ACC112 (cell line): ENCODE measurements at regions not wholly inside any gene's neighbourhood (a gene's known extent, or its start where the extent isn't known, plus 50 kb on each side); places are given as distances from the start of the nearest gene placed in this dataset.
"Not testable (repeated sequence)": the region's sequence is repeated elsewhere in the genome, so short reads cannot be mapped to it uniquely, and the experiment has no call there.

Experiments used
- H2AFZ ChIP-seq: fragments of 200-600 bp; sonication (generic); one replicate; pipeline ENCODE4 v1.6.0; 2017; ENCODE audit warnings: antibody characterized with exemption, low read length; ENCODE audit not compliant: unreplicated experiment
- H3K27ac ChIP-seq: fragments of 200-600 bp; sonication (generic); 2 replicates; pipeline ENCODE4 v1.5.1; 2014; ENCODE audit warnings: low read depth, mild to moderate bottlenecking, antibody characterized with exemption, low read length, moderate library complexity
- H3K27me3 ChIP-seq: fragments of 200-600 bp; sonication (generic); 2 replicates; pipeline ENCODE4 v1.6.1; 2014; ENCODE audit warnings: mild to moderate bottlenecking, antibody characterized with exemption, low read length, moderate library complexity, mixed read lengths; ENCODE audit not compliant: insufficient read depth
- H3K36me3 ChIP-seq: fragments of 200-600 bp; sonication (generic); 2 replicates; pipeline ENCODE4 v1.6.1; 2016; ENCODE audit warnings: mild to moderate bottlenecking, antibody characterized with exemption, low read length, moderate library complexity, mixed read lengths; ENCODE audit not compliant: insufficient read depth
- H3K4me1 ChIP-seq: fragments of 200-600 bp; sonication (generic); one replicate; pipeline ENCODE4 v1.6.1; 2016; ENCODE audit warnings: low read length, mixed read lengths; ENCODE audit not compliant: insufficient read depth, unreplicated experiment, control insufficient read depth
- H3K4me3 ChIP-seq: fragments of 200-600 bp; sonication (generic); 2 replicates; pipeline ENCODE4 v1.5.1; 2014; ENCODE audit warnings: mild to moderate bottlenecking, low read depth, low read length
- H3K79me2 ChIP-seq: fragments of 200-600 bp; sonication (generic); one replicate; pipeline ENCODE4 v1.6.0; 2016; ENCODE audit warnings: low read length; ENCODE audit not compliant: control insufficient read depth, unreplicated experiment, insufficient read depth

DNA sequence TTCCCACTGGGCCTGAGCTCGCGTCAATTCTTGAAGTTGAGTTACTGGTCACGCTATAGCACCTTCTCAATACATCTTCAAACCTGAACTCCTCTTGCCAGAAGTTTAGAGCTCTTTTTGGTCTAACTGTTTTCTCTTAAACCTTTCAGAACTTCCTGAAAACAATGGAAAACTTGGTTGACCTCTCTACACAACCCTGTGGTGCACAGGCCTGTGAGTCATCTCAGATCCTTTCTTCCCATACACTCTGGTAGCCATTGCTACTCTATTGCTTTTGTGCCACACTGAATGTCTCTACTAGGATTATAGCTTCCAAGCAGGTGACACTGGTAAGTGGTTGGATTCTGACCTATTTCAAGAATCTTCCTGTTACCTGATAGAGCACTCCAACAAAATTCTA lies 321.5 kb upstream of the FSIP2 start:
- H3K79me2 ChIP-seq, result no peaks in the 10 kb centered on the region
- H3K4me3 ChIP-seq, result no peak overlapping the region
- H3K4me1 ChIP-seq, result no peaks in the 10 kb centered on the region
- H3K36me3 ChIP-seq, result no peaks in the 10 kb centered on the region
- H3K27me3 ChIP-seq, result no peaks in the 10 kb centered on the region
- no peak overlapping the region for H2AFZ ChIP-seq
- H3K27ac ChIP-seq, result no peak overlapping the region

DNA sequence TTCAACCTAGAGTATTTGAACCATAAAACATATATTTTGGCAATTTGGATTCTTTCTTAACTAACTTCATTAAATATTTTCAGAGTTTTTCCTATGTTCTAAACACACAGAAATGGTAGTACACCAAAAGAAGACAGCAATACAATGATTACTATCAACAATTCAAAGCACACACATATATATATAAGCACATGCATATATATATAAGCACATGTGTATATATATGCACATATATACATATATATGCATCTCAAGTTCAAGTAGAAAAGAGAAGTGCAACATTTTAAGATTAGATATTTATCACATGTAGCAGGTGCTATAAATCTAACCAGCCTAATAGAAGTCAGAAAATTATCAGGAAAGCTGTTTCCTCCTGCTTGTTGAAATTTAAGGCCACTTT lies 320.9 kb upstream of the FSIP2 start:
- H3K36me3 ChIP-seq, result no peaks in the 10 kb centered on the region
- H3K27ac ChIP-seq, result no peak overlapping the region
- no peaks in the 10 kb centered on the region for H3K27me3 ChIP-seq
- H2AFZ ChIP-seq, result no peak overlapping the region
- no peak overlapping the region for H3K4me3 ChIP-seq
- no peaks in the 10 kb centered on the region for H3K79me2 ChIP-seq
- no peaks in the 10 kb centered on the region for H3K4me1 ChIP-seq

DNA sequence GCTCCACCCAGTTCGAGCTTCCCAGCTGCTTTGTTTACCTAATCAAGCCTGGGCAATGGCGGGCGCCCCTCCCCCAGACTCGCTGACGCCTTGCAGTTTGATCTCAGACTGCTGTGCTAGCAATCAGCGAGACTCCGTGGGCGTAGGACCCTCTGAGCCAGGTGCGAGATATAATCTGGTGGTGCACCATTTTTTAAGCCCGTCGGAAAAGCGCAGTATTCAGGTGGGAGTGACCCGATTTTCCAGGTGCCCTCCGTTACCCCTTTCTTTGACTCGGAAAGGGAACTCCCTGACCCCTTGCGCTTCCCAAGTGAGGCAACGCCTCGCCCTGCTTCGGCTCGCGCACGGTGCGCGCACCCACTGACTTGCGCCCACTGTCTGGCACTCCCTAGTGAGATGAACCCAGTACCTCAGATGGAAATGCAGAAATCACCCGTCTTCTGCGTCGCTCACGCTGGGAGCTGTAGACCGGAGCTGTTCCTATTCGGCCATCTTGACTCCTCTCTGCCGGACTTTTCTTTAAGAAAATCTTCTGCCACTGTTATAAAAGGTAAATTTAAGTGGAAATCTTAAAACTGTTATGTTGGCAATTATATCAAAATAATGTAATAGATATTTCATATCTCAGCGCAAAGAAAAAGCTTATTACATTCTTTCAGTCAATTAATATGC lies 313.5 kb upstream of the FSIP2 start:
- not testable (repeated sequence) for H3K36me3 ChIP-seq, H3K27me3 ChIP-seq, H3K4me3 ChIP-seq, H3K4me1 ChIP-seq, H3K27ac ChIP-seq, H3K79me2 ChIP-seq, H2AFZ ChIP-seq

DNA sequence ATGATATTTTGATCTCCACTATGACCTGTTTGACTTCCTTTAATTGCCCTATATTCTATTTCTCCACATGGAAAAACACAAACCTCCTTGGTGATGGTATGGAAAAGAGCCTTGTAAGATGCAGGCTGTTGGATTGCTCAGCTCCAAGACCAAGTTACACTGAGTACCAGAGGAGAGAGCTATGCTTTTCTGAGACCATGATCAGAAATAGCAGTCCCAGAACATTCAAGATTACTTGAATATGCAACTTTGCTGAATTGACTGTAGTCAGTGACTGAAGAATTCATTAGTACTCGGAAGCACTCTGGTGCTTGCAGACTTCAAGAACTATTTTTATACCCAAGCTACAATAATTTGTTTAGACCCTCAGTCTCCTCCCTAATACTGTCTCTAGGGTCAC lies 310.6 kb upstream of the FSIP2 start:
- Histone ChIP-seq H3K4me3 (no peak overlapping the region), H3K27me3 (no peaks in the 10 kb centered on the region), H2AFZ (no peak overlapping the region), H3K27ac (no peak overlapping the region), H3K36me3 (no peaks in the 10 kb centered on the region), H3K4me1 (no peaks in the 10 kb centered on the region), H3K79me2 (no peaks in the 10 kb centered on the region)

DNA sequence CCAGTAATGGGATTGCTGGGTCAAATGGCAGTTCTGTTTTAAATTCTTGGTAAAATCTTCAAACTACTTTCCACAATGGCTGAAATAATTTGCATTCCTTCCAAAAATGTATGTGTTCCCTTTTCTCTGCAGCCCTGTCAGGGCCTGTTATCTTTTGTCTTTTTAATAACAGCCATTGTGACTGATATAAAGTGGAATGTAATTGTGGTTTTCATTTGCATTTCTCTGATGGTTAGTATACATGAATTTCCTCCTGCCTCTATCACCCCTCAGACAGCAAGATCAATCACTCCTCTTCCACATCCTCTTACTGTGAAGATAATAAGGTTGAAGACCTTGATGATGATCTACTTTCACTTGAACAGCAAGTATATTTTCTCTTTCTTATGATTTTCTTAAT lies 304.8 kb upstream of the FSIP2 start:
- Histone ChIP-seq H3K79me2 (no peaks in the 10 kb centered on the region), H3K36me3 (no peaks in the 10 kb centered on the region), H2AFZ (no peak overlapping the region), H3K4me1 (no peaks in the 10 kb centered on the region), H3K27me3 (no peaks in the 10 kb centered on the region), H3K27ac (no peak overlapping the region), H3K4me3 (no peak overlapping the region)

DNA sequence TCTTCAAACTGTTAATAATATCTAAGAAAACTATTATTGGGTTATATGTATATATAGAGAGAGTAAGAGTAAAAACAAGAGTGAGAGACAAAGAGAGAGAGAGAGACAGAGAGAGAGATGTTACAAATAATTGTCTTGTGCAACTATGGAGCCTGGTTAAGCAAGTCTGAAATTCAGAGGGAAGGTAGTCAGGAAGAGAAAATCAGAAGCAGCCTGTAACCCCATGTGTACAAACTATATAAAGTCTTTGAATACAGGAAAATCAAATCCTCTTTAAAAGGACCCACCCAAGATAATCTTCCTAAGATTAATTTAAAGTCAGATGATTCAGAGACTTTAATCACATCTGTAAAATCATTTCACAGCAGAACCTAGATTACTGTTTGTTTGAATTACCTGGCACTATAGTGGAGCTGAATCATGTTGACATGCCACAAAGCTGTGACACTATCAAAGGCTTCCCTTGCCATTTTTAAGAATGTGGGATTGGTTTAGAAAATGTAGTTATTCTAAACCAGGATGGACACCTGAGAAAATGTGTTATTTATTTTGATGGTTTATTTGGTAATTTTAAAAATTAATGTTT lies 301.7 kb upstream of the FSIP2 start:
- Histone ChIP-seq H3K27ac (no peak overlapping the region), H3K4me3 (no peak overlapping the region), H3K79me2 (no peaks in the 10 kb centered on the region), H3K36me3 (no peaks in the 10 kb centered on the region), H3K27me3 (no peaks in the 10 kb centered on the region), H3K4me1 (no peaks in the 10 kb centered on the region), H2AFZ (no peak overlapping the region)

DNA sequence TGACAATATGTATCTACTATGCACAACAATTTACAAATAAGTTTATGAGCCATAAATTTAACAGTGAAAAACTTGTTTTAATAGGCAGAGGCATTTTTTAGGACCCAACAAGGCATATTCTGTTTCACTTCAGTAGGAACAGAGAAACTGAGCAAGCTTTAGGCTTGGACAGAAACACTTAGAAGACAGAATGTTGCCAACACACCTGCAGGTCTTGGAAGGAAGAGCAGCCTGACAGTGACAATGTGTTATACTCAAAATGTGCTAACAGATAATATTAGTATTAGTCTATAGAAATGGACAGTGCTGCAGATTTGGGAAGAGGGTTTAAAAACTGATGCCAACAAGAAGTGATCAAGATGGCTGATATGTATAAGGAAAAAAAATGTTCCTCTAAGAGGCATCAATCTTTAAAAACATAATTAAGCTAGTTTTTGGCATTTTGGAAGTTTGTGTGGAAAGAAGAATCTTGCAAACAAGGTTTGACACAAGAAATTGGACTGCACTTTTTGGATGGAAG lies 297.1 kb upstream of the FSIP2 start:
- H3K79me2 ChIP-seq, result no peaks in the 10 kb centered on the region

DNA sequence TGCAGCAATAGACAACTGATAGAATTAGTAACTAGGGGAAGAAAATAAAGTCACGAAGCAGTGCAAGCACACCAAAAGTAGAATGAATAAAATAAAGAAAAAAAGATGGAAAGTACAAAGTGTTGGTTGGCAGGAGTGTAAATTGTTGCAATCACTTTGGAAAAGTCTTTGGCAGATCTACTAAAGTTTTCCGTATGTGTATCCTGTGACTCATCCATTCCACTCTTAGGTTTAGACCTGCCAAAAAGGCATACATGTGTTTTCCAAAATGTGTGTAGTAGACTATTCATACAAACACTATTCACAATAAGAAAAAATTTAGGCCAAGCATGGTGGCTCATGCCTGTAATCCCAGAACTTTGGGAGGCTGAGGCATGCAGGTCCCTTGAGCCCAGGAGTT lies 282.1 kb upstream of the FSIP2 start:
- no peaks in the 10 kb centered on the region for H3K36me3 ChIP-seq
- no peak overlapping the region for H3K27ac ChIP-seq
- H3K79me2 ChIP-seq, result no peaks in the 10 kb centered on the region
- no peak overlapping the region for H3K4me3 ChIP-seq
- H3K27me3 ChIP-seq, result no peaks in the 10 kb centered on the region
- H2AFZ ChIP-seq, result no peak overlapping the region
- no peaks in the 10 kb centered on the region for H3K4me1 ChIP-seq

More for the DNA sequence above, 297.1 kb upstream of the FSIP2 start:
- no peak overlapping the region for H2AFZ ChIP-seq
- no peak overlapping the region for H3K27ac ChIP-seq
- H3K27me3 ChIP-seq, result no peaks in the 10 kb centered on the region
- H3K36me3 ChIP-seq, result no peaks in the 10 kb centered on the region
- no peaks in the 10 kb centered on the region for H3K4me1 ChIP-seq
- no peak overlapping the region for H3K4me3 ChIP-seq

DNA sequence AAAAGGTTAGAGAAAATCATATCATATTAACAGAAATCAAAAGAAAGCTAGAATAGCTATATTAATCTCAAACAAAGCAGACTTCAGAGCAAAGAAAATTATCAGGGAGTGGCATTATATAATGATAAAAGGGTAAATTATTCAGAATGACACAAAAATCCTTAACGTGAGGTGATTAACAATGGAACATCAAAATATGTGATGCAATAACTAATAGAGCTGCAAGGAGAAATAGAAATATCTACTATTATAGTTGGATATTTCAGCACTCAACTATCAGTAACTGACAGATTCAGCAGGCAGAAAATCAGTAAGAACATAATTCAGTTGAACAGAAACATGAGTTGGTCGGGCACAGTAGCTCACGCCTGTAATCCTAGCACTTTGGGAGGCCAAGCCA lies 275.1 kb upstream of the FSIP2 start:
- no peaks in the 10 kb centered on the region for H3K27me3 ChIP-seq
- no peaks in the 10 kb centered on the region for H3K79me2 ChIP-seq
- H3K27ac ChIP-seq, result no peak overlapping the region
- no peak overlapping the region for H2AFZ ChIP-seq
- H3K36me3 ChIP-seq, result no peaks in the 10 kb centered on the region
- H3K4me3 ChIP-seq, result no peak overlapping the region
- no peaks in the 10 kb centered on the region for H3K4me1 ChIP-seq

DNA sequence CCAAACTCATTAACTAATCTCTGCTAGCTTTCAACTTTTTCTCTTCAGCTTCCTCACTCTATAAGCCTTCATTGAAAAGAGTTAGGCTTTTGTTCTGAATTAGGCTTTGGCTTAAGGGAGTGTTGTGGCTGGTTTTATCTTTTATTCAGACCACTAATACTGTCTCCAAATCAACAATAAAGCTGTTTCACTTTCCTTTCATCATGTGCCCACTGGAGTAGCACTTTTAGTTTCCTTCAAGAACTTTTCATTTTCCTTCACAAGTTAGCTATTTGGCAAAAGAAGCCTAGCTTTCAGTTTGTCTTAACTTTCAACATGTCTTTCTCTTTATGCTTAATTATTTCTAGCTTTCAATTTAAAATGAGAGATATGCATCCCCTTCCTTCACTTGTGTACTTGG lies 271.7 kb upstream of the FSIP2 start:
- Histone ChIP-seq H3K79me2 (no peaks in the 10 kb centered on the region), H2AFZ (no peak overlapping the region), H3K4me3 (no peak overlapping the region), H3K36me3 (no peaks in the 10 kb centered on the region), H3K27me3 (no peaks in the 10 kb centered on the region), H3K4me1 (no peaks in the 10 kb centered on the region), H3K27ac (no peak overlapping the region)

DNA sequence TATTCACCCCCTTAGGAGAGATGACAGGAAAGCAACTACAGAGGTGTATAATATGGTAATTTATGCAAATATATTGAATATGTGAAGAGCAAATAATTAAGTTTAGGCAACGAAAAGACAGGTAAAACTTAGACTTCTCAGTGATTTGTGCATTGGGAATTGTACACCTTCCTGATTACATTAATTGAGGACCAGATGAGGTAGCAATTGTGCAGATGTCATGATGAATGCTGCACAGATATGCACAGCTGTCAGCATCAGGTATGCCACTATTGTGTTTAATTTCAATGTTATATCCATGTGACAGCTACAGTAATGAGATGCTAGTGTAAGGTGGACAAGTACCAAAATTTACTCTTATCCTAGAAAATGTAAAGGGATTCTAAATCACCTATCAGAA lies 267.2 kb upstream of the FSIP2 start:
- Histone ChIP-seq H3K27me3 (no peaks in the 10 kb centered on the region), H3K79me2 (no peaks in the 10 kb centered on the region), H2AFZ (no peak overlapping the region), H3K27ac (no peak overlapping the region), H3K4me1 (no peaks in the 10 kb centered on the region), H3K4me3 (no peak overlapping the region), H3K36me3 (no peaks in the 10 kb centered on the region)
